Epithelial cell of proximal tubule (primary cell): ENCODE measurements at regions not wholly inside any gene's neighbourhood (a gene's known extent, or its start where the extent isn't known, plus 50 kb on each side); places are given as distances from the start of the nearest gene placed in this dataset.
A peak's percentile ranks its signal among the peaks of the same experiment; 100 is the strongest.
"Not testable (repeated sequence)": the region's sequence is repeated elsewhere in the genome, so short reads cannot be mapped to it uniquely, and the experiment has no call there.

Source experiments
- DNase-seq: peaks from one replicate; pipeline ENCODE4 v3.0.0-alpha.2; 2011; ENCODE audit warnings: low read depth
- H3K4me3 ChIP-seq: 2 replicates; pipeline ENCODE4 v1.5.1; 2011; ENCODE audit warnings: low read depth, mild to moderate bottlenecking, low read length
- CTCF ChIP-seq: conservative IDR thresholded peaks from 2 replicates; pipeline ENCODE4 v1.5.1; 2012; ENCODE audit warnings: low read depth, mild to moderate bottlenecking, low read length

GRCh38 chr10:25743832-25744231, 190.2 kb upstream of the MYO3A start:
- no peak for DNase-seq
- TF ChIP-seq CTCF, result no peak
- no peak overlapping the region for H3K4me3 ChIP-seq

GRCh38 chr10:25744574-25744973, 189.5 kb upstream of the MYO3A start:
- TF ChIP-seq CTCF, result no peak
- H3K4me3 ChIP-seq, result no peak overlapping the region

GRCh38 chr10:25745976-25746375, 188.1 kb upstream of the MYO3A start:
- no peak overlapping the region for H3K4me3 ChIP-seq
- DNase-seq, result no peak
- TF ChIP-seq CTCF, result no peak

More at GRCh38 chr10:25744574-25744973, 189.5 kb upstream of the MYO3A start:
- DNase-seq, result no peak

- DNase-seq, result peak; percentile 97
- no peak for TF ChIP-seq CTCF
- no peak overlapping the region for H3K4me3 ChIP-seq
These were observed 186.9 kb upstream of the MYO3A start for GRCh38 chr10:25747084-25747483.

GRCh38 chr10:25748509-25748908, 185.5 kb upstream of the MYO3A start:
- no peak for TF ChIP-seq CTCF
- H3K4me3 ChIP-seq, result no peak overlapping the region
- DNase-seq, result peak; percentile 63

GRCh38 chr10:25753776-25754175, 180.3 kb upstream of the MYO3A start:
- TF ChIP-seq CTCF, result no peak
- peak; percentile 97 for DNase-seq
- no peak overlapping the region for H3K4me3 ChIP-seq

GRCh38 chr10:25755874-25756273, 178.2 kb upstream of the MYO3A start:
- not testable (repeated sequence) for DNase-seq, H3K4me3 ChIP-seq

GRCh38 chr10:25756784-25757183, 177.2 kb upstream of the MYO3A start:
- no peak for DNase-seq
- no peak overlapping the region for H3K4me3 ChIP-seq
- no peak for TF ChIP-seq CTCF
